ENCODE measurements at regions not wholly inside any gene's neighbourhood (a gene's known extent, or its start where the extent isn't known, plus 50 kb on each side); places are given as distances from the start of the nearest gene placed in this dataset.

DNA sequence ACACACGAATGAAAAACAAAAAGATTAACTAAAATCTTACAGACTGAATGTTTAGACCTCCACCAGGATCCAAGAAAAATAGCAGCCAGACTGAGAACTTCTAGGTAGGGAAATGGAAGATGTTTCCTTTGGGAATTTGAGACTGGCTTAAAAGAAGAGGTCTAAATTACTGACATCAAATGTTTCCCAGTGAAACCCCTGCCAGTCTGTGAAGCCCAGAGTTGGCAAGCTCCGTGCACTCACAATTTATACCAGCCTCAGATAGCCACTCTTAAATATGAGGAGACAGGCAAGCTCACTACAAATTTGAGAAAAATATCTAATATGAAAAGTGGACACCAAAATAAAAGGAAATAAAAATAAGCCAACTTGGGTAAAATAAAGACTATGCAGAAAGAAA is 700.5 kb upstream of the ZNF385D start:
- BruUV-seq (replicated peaks), result no TSS peak
- H3K27me3 Mint-ChIP-seq (ENCODE audit: insufficient read depth, unreplicated experiment), result no peaks in the 10 kb centered on the region
- H3K4me3 Mint-ChIP-seq (ENCODE audit: unreplicated experiment), result no peak overlapping the region
- H3K36me3 Mint-ChIP-seq (ENCODE audit: insufficient read depth, unreplicated experiment), result no peaks in the 10 kb centered on the region
- TF ChIP-seq, protein P1, sequence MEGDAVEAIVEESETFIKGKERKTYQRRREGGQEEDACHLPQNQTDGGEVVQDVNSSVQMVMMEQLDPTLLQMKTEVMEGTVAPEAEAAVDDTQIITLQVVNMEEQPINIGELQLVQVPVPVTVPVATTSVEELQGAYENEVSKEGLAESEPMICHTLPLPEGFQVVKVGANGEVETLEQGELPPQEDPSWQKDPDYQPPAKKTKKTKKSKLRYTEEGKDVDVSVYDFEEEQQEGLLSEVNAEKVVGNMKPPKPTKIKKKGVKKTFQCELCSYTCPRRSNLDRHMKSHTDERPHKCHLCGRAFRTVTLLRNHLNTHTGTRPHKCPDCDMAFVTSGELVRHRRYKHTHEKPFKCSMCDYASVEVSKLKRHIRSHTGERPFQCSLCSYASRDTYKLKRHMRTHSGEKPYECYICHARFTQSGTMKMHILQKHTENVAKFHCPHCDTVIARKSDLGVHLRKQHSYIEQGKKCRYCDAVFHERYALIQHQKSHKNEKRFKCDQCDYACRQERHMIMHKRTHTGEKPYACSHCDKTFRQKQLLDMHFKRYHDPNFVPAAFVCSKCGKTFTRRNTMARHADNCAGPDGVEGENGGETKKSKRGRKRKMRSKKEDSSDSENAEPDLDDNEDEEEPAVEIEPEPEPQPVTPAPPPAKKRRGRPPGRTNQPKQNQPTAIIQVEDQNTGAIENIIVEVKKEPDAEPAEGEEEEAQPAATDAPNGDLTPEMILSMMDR (IDR thresholded peaks at IDR 0.05; ENCODE audit: unreplicated experiment), result no peak
- intact Hi-C loops (cut with micrococcal nuclease), result no loop called here
- CTCF ChIA-PET, result no interaction called here
- no peaks in the 10 kb centered on the region for H3K9me3 Mint-ChIP-seq (ENCODE audit: unreplicated experiment)
- H3K27ac Mint-ChIP-seq (ENCODE audit: low read depth, unreplicated experiment), result no peak overlapping the region
- POLR2A ChIA-PET, result interaction anchor here (0.6 kb wide), 1 partner anchor 8 kb away, joined by 5 read pairs; no protein-coding TSS in a partner anchor
- H3K4me1 Mint-ChIP-seq (ENCODE audit: insufficient read depth, unreplicated experiment), result no peaks in the 10 kb centered on the region
- no peak for DNase-seq (ENCODE audit: unreplicated experiment)

DNA sequence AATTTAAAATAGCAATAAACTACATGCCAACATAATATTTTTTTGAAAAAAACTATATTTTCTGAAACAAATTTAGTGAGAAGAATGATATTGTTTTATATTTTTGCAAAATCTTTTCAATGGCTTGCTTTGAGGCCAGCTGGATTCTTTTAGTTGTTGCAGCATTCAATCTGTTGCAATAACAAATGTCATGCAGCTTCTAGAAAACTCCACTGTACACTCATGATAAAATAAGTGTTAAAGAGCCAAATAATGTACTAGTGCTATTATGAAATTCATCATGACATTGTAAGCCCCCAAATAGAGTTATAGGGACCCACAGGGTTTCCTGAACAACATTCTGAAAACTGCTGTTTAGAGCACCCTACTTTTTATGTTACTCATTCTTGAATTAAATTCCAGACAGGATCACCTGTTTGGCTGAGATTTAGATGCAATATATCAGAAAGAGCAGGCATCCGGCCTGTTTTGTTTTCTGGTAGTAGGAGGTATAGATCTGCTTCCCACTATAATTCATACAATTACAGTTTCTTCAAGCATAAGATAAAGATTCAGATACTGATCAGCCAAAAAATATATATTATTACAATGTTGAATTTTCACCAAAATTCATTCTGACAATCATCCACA is 703.0 kb upstream of the ZNF385D start:
- Mint-ChIP-seq H3K4me3 (ENCODE audit: unreplicated experiment) (no peak overlapping the region), H3K27ac (ENCODE audit: low read depth, unreplicated experiment) (no peak overlapping the region), H3K36me3 (ENCODE audit: insufficient read depth, unreplicated experiment) (no peaks in the 10 kb centered on the region), H3K4me1 (ENCODE audit: insufficient read depth, unreplicated experiment) (no peaks in the 10 kb centered on the region), H3K9me3 (ENCODE audit: unreplicated experiment) (no peaks in the 10 kb centered on the region), H3K27me3 (ENCODE audit: insufficient read depth, unreplicated experiment) (no peaks in the 10 kb centered on the region)
- no TSS peak for BruUV-seq (replicated peaks)
- ChIA-PET CTCF (no interaction called here), POLR2A (no interaction called here)
- intact Hi-C loops (cut with micrococcal nuclease), result no loop called here
- no peak for DNase-seq (ENCODE audit: unreplicated experiment)
- TF ChIP-seq, protein P1 (IDR thresholded peaks at IDR 0.05; ENCODE audit: unreplicated experiment), result no peak

DNA sequence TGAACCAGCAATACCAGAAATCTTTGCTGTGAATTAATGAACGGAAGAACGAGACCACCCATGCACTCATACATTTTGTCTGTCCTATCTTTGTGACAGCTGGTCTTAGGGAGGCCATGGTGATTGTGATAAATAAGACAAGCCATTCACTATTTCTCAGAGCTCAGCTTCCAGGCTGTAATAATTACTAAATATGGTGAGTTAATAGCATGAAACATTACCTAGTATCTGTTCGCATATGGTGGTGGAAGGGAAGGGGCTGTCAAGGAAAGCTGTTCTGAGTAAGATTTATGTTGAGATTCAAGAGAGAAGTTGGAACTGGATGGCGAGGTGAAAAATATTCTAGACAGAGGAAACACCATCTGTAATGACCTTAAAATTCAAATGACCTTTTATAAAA is 719.0 kb upstream of the ZNF385D start:
- ChIA-PET POLR2A (no interaction called here), CTCF (interaction anchor here (0.6 kb wide), 1 partner anchor 580 kb away, joined by 3 read pairs; no protein-coding TSS in a partner anchor)
- H3K27me3 Mint-ChIP-seq (ENCODE audit: insufficient read depth, unreplicated experiment), result no peaks in the 10 kb centered on the region
- DNase-seq (ENCODE audit: unreplicated experiment), result no peak
- no TSS peak for BruUV-seq (replicated peaks)
- peaks cover 7% of the 10 kb centered on the region for H3K4me1 Mint-ChIP-seq (ENCODE audit: insufficient read depth, unreplicated experiment)
- intact Hi-C loops (cut with micrococcal nuclease), result no loop called here
- TF ChIP-seq, protein P1 (IDR thresholded peaks at IDR 0.05; ENCODE audit: unreplicated experiment), result no peak
- no peaks in the 10 kb centered on the region for H3K9me3 Mint-ChIP-seq (ENCODE audit: unreplicated experiment)
- H3K27ac Mint-ChIP-seq (ENCODE audit: low read depth, unreplicated experiment), result no peak overlapping the region
- no peak overlapping the region for H3K4me3 Mint-ChIP-seq (ENCODE audit: unreplicated experiment)
- no peaks in the 10 kb centered on the region for H3K36me3 Mint-ChIP-seq (ENCODE audit: insufficient read depth, unreplicated experiment)

DNA sequence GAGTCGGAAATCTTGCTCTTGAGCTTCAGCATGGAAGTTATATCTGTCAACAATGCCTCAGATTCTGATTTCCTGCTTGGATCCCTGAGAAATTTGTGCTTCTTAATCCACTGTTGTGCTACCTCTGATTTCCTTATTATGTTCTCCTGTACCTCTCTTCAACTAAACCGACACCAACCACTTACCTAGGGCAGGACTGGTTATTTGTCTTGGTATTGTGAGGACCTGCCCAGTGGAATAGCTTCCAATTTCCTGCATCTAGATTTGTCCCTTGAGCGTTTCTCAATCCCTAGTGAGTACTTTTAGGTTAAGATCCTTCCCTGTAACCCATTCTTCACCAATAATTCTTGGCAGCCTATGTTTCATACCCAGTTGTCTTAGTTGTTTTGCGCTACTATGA is 720.5 kb upstream of the ZNF385D start:
- POLR2A ChIA-PET, result interaction anchor here (0.6 kb wide), 1 partner anchor 263 kb away, joined by 4 read pairs; no protein-coding TSS in a partner anchor
- BruUV-seq (replicated peaks), result no TSS peak
- peaks cover 13% of the 10 kb centered on the region for H3K4me1 Mint-ChIP-seq (ENCODE audit: insufficient read depth, unreplicated experiment)

More for the DNA sequence above, 720.5 kb upstream of the ZNF385D start:
- no peak for DNase-seq (ENCODE audit: unreplicated experiment)
- H3K36me3 Mint-ChIP-seq (ENCODE audit: insufficient read depth, unreplicated experiment), result no peaks in the 10 kb centered on the region
- intact Hi-C loops (cut with micrococcal nuclease), result no loop called here
- no peaks in the 10 kb centered on the region for H3K9me3 Mint-ChIP-seq (ENCODE audit: unreplicated experiment)
- CTCF ChIA-PET, result no interaction called here
- H3K27me3 Mint-ChIP-seq (ENCODE audit: insufficient read depth, unreplicated experiment), result no peaks in the 10 kb centered on the region
- TF ChIP-seq, protein P1 (IDR thresholded peaks at IDR 0.05; ENCODE audit: unreplicated experiment), result no peak
- no peak overlapping the region for H3K4me3 Mint-ChIP-seq (ENCODE audit: unreplicated experiment)
- no peak overlapping the region for H3K27ac Mint-ChIP-seq (ENCODE audit: low read depth, unreplicated experiment)

Data from MCF 10A (cell line).